IPS DF 4.7 (cell line): ENCODE measurements at regions not wholly inside any gene's neighbourhood (a gene's known extent, or its start where the extent isn't known, plus 50 kb on each side); places are given as distances from the start of the nearest gene placed in this dataset.
"Not testable (repeated sequence)": the region's sequence is repeated elsewhere in the genome, so short reads cannot be mapped to it uniquely, and the experiment has no call there.

Experiments used
- DNase-seq: peaks from one replicate; pipeline ENCODE4 v3.0.0-alpha.2; 2013; ENCODE audit warnings: low spot score; ENCODE audit errors: extremely low read depth

DNA sequence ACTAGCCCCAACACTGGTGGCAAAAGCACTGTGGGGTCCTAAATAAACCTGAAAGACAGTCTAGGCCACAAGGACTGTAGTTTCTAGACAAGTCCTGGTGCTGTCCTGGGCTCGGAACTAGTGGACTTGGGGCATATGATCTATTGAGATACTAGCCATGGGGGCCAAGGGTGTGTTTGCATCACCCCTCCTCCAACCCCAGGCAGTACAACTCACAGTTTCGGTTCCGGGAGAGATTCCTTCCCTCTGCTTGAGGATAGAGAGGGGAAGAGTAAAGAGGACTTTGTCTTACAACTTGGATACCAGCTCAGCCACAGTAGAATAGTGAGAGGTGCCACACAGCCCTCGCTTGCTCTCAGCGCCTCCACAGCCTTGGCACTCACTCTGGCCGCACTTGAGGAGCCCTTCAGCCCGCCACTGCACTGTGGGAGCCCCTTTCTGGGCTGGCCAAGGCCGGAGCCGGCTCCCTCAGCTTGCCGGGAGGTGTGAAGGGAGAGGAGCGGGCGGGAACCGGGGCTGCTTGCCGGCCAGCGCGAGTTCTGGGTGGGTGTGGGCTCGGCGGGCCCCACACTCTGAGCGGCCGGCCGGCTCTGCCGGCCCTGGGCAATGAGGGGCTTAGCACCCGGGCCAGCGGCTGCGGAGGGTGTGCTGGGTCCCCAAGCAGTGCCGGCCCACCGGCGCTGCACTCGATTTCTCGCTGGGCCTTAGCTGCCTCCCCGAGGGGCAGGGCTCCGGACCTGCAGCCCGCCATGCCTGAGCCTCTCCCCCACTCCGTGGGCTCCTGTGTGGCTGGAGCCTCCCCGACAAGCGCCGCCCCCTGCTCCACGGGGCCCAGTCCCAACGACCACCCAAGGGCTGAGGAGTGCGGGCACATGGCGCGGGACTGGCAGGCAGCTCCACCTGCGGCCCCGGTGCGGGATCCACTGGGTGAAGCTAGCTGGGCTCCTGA is 222.7 kb upstream of the SEMA3C start:
- DNase-seq = not testable (repeated sequence)

DNA sequence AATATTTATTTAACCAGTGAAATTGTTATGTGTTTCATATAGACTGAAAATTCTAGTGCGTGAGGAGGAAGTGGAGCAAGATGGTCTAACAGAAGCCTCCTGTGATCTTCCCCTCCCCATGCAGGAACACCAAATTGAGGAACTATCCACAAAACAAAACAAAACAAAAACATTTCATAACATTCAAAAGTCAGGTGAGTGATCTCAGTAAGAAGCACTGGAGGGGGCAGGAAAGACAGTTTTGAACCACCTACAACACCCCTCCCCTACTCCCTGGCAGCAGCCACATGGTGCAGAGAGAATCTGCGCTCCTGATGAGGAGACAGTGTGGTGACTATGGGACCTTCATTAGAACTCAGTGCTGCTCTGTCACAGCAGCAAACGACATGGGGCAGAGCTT is 221.9 kb upstream of the SEMA3C start:
- DNase-seq = no peak

- no peak for DNase-seq
Measured at GRCh38 chr7:81140252-81140651, 221.4 kb upstream of the SEMA3C start.

DNA sequence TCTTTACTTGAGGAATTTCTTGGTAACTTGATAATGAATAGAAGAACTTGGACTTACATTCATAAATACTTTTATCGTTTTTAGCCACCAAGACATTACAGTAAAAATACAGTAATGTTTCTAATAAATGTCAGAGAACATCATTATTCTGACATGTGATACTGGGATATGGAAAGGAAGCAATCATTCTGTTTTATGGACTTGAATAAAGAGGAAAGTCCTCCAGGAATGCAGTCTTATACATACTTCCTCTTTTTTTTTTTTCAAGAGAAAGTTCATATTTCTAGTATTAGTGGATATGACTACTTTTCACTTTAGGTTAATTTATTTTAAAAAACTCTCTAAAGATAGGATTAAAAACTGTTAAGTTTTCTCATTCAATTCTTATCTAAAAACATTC is 220.0 kb upstream of the SEMA3C start:
- DNase-seq = no peak

GRCh38 chr7:81135324-81135723 is 216.5 kb upstream of the SEMA3C start:
- no peak for DNase-seq

GRCh38 chr7:81128011-81128410 is 209.2 kb upstream of the SEMA3C start:
- DNase-seq = no peak

GRCh38 chr7:81120803-81121202 is 202.0 kb upstream of the SEMA3C start:
- DNase-seq = no peak

- DNase-seq = no peak
Measured at GRCh38 chr7:81120111-81120510, 201.3 kb upstream of the SEMA3C start.

- no peak for DNase-seq
Measured at GRCh38 chr7:81114633-81115032, 195.8 kb upstream of the SEMA3C start.

- DNase-seq = no peak
Measured at GRCh38 chr7:81112731-81113130, 193.9 kb upstream of the SEMA3C start.

DNA sequence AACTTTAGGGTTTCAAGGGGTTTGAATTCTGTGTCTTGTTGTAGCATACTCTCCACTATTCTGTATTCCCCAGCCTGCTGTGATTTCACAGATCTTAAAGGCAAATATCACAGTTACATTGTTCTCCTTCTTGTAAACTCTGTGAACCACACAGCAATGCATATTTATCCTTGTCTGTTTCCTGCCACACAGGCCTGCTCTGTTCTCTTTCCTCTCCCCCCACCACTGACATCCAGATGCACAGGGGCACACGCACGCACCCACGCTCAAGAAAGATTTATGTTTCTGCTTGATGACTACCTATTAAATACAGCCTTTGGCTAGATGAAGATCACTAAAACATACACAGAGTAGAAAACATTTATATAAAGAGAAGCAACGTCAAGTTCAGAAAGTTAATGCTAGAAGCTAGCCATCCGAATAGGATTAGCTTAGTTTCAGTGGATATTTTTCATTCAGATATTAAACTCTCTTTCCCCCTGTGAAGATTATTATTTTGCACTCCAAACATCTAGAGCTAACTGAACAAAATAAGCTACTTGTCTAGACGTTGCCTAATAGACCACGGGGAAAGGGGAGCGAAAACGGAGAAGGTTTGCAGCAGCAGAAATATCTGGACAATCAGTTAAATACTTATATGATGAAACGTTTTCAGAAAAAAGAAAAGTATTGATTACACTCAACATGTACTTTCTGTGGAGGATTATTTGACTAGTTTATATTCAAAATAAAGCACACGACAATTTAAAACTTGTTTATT is 193.1 kb upstream of the SEMA3C start:
- no peak for DNase-seq

DNA sequence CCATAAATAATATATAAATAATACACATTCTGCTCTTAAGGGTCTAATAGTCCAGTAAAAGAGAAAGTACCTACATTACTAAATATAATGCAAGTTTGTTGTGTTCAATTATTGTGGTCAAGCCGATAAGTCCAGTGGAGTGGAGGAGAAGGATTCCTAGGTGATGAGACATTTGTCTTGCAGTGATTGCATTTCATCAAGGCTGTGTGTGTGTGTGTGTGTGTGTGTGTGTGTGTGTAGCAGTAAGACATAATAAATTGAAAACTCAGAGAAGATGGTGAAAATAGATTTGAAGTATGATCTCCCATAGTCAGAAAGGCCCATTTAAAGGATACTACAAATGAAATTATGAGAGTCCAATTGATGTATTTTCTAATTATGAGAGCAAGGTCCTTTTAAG is 192.5 kb upstream of the SEMA3C start:
- DNase-seq = no peak

GRCh38 chr7:81110673-81111072 is 191.8 kb upstream of the SEMA3C start:
- DNase-seq = no peak

DNA sequence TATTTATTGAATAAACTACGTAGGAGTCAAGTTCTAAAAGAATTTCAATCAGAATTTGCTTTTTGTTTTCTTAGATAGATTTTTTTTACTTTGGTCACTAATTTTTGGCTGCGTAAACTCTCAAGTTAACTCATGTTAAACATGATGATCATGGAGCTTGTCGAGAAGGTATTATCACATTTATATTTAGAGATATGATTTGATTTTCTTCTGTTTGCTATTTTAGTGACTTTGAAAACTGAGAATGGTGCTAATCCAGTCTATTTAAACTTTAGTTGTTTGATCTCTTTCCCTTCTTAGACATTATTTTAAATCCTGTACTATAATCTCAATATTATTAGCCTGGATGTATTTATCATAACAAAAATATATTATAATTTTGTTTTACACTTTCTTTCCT is 179.4 kb upstream of the SEMA3C start:
- DNase-seq = no peak

DNA sequence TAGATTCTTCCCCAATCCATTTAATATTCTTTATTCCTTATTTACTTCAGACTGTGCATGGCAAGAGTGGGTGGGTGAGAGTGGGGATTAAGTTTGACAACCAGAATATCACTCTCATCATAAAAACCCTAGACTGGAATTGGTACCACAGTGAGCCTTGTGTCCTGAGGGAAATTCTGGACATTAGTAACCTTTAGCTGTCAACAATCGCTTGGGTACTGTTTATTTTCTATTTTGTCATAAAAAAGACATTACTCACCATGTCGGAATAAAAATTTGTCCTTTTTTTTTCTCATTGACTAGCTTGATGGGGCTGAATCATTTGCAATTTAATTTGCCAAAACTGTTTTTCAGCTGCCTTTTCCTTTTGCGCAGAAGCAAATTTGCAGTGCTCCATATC is 176.1 kb upstream of the SEMA3C start:
- DNase-seq = no peak

- DNase-seq = no peak
Measured at GRCh38 chr7:81081616-81082015, 162.8 kb upstream of the SEMA3C start.

GRCh38 chr7:81080553-81080952 is 161.7 kb upstream of the SEMA3C start:
- no peak for DNase-seq

GRCh38 chr7:81079746-81080145 is 160.9 kb upstream of the SEMA3C start:
- DNase-seq = no peak

GRCh38 chr7:81075150-81075549 is 156.3 kb upstream of the SEMA3C start:
- no peak for DNase-seq

DNA sequence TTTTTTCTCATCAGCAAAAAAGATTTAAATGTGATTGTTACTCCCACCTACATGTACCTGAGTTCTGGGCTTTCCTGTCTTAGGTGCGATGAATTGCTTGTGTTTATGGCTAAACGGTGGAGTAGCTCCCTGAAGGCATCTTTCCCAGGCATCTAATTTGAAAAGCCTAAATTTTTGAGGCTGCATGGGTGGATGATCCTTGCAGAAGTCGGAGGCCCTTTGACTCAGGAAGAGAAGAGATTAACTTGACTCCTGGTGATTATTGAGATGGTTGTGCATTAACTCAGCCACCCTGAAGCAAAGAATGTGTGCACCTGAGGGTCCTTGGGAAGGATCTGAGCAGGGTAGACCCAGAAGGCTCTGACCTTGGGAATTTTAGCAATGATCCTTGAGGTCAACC is 155.6 kb upstream of the SEMA3C start:
- DNase-seq = no peak

DNA sequence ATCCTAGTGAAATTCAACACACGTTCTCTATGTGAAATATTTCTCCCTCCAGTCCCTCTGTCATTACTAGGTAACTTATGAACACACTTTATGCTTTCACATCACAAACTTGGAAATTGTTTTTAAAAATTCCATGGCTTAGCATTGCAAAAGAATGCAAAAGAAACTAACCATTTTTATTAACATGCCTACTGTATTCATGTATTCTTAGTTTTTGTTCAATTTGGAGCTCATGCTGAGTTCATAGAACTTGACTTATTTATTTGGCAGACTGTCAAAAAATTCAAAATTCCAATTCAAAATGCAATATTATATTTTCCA is 155.0 kb upstream of the SEMA3C start:
- no peak for DNase-seq

- no peak for DNase-seq
Measured at GRCh38 chr7:81070956-81071355, 152.1 kb upstream of the SEMA3C start.

- DNase-seq = no peak
Measured at GRCh38 chr7:81066797-81067196, 147.9 kb upstream of the SEMA3C start.
